ENCODE measurements at regions not wholly inside any gene's neighbourhood (a gene's known extent, or its start where the extent isn't known, plus 50 kb on each side); places are given as distances from the start of the nearest gene placed in this dataset.

DNA sequence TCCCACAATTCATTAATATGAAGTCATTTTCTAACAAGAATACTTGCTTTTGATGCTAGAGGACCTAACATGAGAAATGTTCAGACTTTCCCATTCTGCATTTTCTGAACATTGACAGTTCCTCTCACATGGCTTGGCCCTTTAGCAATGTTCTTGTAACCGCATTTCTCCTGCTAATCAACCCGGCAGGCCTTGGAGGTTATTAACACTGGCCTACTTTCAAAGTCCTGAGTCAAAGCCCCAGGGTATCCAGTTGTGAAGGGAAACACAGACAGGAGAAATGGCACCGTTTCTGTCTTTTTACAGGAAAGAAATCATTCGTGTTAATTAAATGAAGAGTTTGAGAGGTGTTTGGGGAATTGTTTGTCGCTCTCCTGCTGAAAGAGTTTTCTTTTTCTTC is 446.5 kb upstream of the MIS18BP1 start:
- no TSS peak for BruUV-seq (replicated peaks)

GRCh38 chr14:45698462-45699134 is 445.6 kb upstream of the MIS18BP1 start:
- no peaks in the 10 kb centered on the region for H3K27me3 ChIP-seq (replicated peaks; ENCODE audit: control insufficient read depth, insufficient read depth, low read length)
- H3K9me3 ChIP-seq = no peaks in the 10 kb centered on the region
- H3K4me1 ChIP-seq = no peaks in the 10 kb centered on the region
- no peak for TF ChIP-seq CTCF (IDR thresholded peaks at IDR 0.05; ENCODE audit: insufficient read depth in 1 of 2, low read depth in 1 of 2, low read length in 1 of 2, severe bottlenecking in 1 of 2, unreplicated experiment in 1 of 2)
- H3K9me3 Mint-ChIP-seq (ENCODE audit: unreplicated experiment) = no peaks in the 10 kb centered on the region
- no peak overlapping the region for H3K4me3 Mint-ChIP-seq (ENCODE audit: unreplicated experiment)
- CTCF ChIA-PET = no interaction called here
- intact Hi-C loops (cut with micrococcal nuclease; ENCODE audit: unreplicated experiment) = no loop called here
- no TSS peak for BruUV-seq (replicated peaks)
- H3K27me3 Mint-ChIP-seq (ENCODE audit: insufficient read depth, unreplicated experiment) = no peaks in the 10 kb centered on the region
- DNase-seq = no peak
- POLR2A ChIA-PET = no interaction called here
- H3K4me1 Mint-ChIP-seq (ENCODE audit: low read depth, unreplicated experiment) = no peaks in the 10 kb centered on the region
- no peaks in the 10 kb centered on the region for H3K36me3 Mint-ChIP-seq (ENCODE audit: insufficient read depth, unreplicated experiment)
- H3K4me3 ChIP-seq (ENCODE audit: low read depth, low read length) = no peak overlapping the region
- H3K27ac Mint-ChIP-seq (ENCODE audit: unreplicated experiment) = no peak overlapping the region
- H3K36me3 ChIP-seq (ENCODE audit: control insufficient read depth, insufficient read depth, low read length) = no peaks in the 10 kb centered on the region

More for the DNA sequence above, 446.5 kb upstream of the MIS18BP1 start:
- H3K4me3 ChIP-seq (ENCODE audit: low read depth, low read length) = no peak overlapping the region
- Mint-ChIP-seq H3K4me3 (ENCODE audit: unreplicated experiment) (no peak overlapping the region), H3K27me3 (ENCODE audit: insufficient read depth, unreplicated experiment) (no peaks in the 10 kb centered on the region), H3K27ac (ENCODE audit: unreplicated experiment) (no peak overlapping the region), H3K36me3 (ENCODE audit: insufficient read depth, unreplicated experiment) (no peaks in the 10 kb centered on the region), H3K9me3 (ENCODE audit: unreplicated experiment) (no peaks in the 10 kb centered on the region), H3K4me1 (ENCODE audit: low read depth, unreplicated experiment) (no peaks in the 10 kb centered on the region)
- intact Hi-C loops (cut with micrococcal nuclease; ENCODE audit: unreplicated experiment) = no loop called here
- POLR2A ChIA-PET = no interaction called here
- no peaks in the 10 kb centered on the region for H3K27me3 ChIP-seq (replicated peaks; ENCODE audit: control insufficient read depth, insufficient read depth, low read length)
- H3K36me3 ChIP-seq (ENCODE audit: control insufficient read depth, insufficient read depth, low read length) = no peaks in the 10 kb centered on the region
- no peak for DNase-seq
- TF ChIP-seq CTCF (IDR thresholded peaks at IDR 0.05; ENCODE audit: insufficient read depth in 1 of 2, low read depth in 1 of 2, low read length in 1 of 2, severe bottlenecking in 1 of 2, unreplicated experiment in 1 of 2) = no peak
- CTCF ChIA-PET = no interaction called here
- no peaks in the 10 kb centered on the region for H3K4me1 ChIP-seq
- no peaks in the 10 kb centered on the region for H3K9me3 ChIP-seq

DNA sequence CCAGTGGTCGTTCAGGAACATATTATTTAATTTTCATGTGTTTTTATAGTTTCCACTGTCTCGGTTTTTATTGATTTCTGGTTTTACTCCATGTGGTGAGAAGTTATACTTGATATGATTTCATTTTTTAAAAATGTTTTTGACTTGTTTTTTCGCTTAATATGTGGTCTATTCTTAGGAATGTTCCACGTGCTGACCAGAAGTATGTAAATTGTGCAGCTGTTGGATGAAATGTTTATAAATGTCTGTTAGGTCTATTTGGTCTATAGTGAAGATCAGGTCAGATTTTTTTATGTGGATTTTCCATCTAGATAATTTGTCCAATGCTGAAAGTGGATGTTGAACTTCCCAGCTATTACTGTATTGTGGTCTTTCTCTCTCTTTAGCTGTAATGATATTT is 433.8 kb upstream of the MIS18BP1 start:
- POLR2A ChIA-PET = no interaction called here
- Mint-ChIP-seq H3K4me3 (ENCODE audit: unreplicated experiment) (no peak overlapping the region), H3K9me3 (ENCODE audit: unreplicated experiment) (no peaks in the 10 kb centered on the region), H3K27ac (ENCODE audit: unreplicated experiment) (no peak overlapping the region), H3K36me3 (ENCODE audit: insufficient read depth, unreplicated experiment) (no peaks in the 10 kb centered on the region), H3K27me3 (ENCODE audit: insufficient read depth, unreplicated experiment) (no peaks in the 10 kb centered on the region), H3K4me1 (ENCODE audit: low read depth, unreplicated experiment) (no peaks in the 10 kb centered on the region)
- Histone ChIP-seq H3K4me1 (no peaks in the 10 kb centered on the region), H3K4me3 (ENCODE audit: low read depth, low read length) (no peak overlapping the region), H3K27me3 (replicated peaks; ENCODE audit: control insufficient read depth, insufficient read depth, low read length) (no peaks in the 10 kb centered on the region), H3K9me3 (0 out of 2 replicates have a peak, but pooled peaks cover 3% of the 10 kb centered on the region), H3K36me3 (ENCODE audit: control insufficient read depth, insufficient read depth, low read length) (no peaks in the 10 kb centered on the region)
- CTCF ChIA-PET = no interaction called here
- intact Hi-C loops (cut with micrococcal nuclease; ENCODE audit: unreplicated experiment) = no loop called here
- BruUV-seq (replicated peaks) = no TSS peak
- no peak for DNase-seq
- TF ChIP-seq CTCF (IDR thresholded peaks at IDR 0.05; ENCODE audit: insufficient read depth in 1 of 2, low read depth in 1 of 2, low read length in 1 of 2, severe bottlenecking in 1 of 2, unreplicated experiment in 1 of 2) = no peak
